HCT116 (cell line): ENCODE measurements at regions not wholly inside any gene's neighbourhood (a gene's known extent, or its start where the extent isn't known, plus 50 kb on each side); places are given as distances from the start of the nearest gene placed in this dataset.

Experiments
- ATF3 ChIP-seq: IDR thresholded peaks from 2 replicates; pipeline ENCODE4 v1.6.1; 2012
- CTCF ChIP-seq, 3 experiments: fragments of 200-600 bp in 1 of 3; sonication (generic) in 1 of 3; IDR thresholded peaks in 2 of 3; conservative IDR thresholded peaks in 1 of 3; 2 replicates each; pipeline ENCODE4 v1.5.1; 2012 to 2017; ENCODE audit warnings: low read depth in 2 of 3, low read length in 2 of 3, antibody characterized with exemption in 1 of 3, borderline replicate concordance in 1 of 3, control low read depth in 1 of 3, mild to moderate bottlenecking in 1 of 3, mixed read lengths in 1 of 3, mixed run types in 1 of 3, moderate library complexity in 1 of 3; ENCODE audit not compliant: insufficient read depth in 1 of 3
- ELF1 ChIP-seq: IDR thresholded peaks from 2 replicates; pipeline ENCODE4 v1.6.1; 2012; ENCODE audit warnings: low read depth, borderline replicate concordance
- EZH2 ChIP-seq: fragments of 200-600 bp; sonication (generic); IDR thresholded peaks from 2 replicates; pipeline ENCODE4 v1.6.1; 2017; ENCODE audit warnings: antibody characterized with exemption, mixed run types
- POLR2AphosphoS5 ChIP-seq: IDR thresholded peaks from 2 replicates; pipeline ENCODE4 v1.6.1; 2011; ENCODE audit warnings: mild to moderate bottlenecking, low read depth, low read length, moderate library complexity
- SIN3A ChIP-seq: IDR thresholded peaks from 2 replicates; pipeline ENCODE4 v1.6.1; 2012; ENCODE audit warnings: low read depth
- TF ChIP-seq, protein P1 (sequence below): IDR thresholded peaks from 2 replicates; pipeline ENCODE4 v1.6.1; 2011; ENCODE audit warnings: mild to moderate bottlenecking, low read length, moderate library complexity; ENCODE audit not compliant: insufficient replicate concordance; ENCODE audit errors: extremely low read depth

GRCh38 chr3:40969341-40969740 lies 230.0 kb upstream of the CTNNB1 start:
- TF ChIP-seq POLR2AphosphoS5 (no peak), EZH2 (no peak), CTCF (IDR thresholded peaks at IDR 0.05 in 2 of 3, conservative IDR thresholded peaks at IDR 0.05 in 1 of 3; ENCODE audit: borderline replicate concordance in 1 of 3, insufficient read depth in 1 of 3, low read depth in 2 of 3, low read length in 2 of 3) (no peak), ELF1 (no peak), ATF3 (no peak), SIN3A (no peak)
- TF ChIP-seq, protein P1, sequence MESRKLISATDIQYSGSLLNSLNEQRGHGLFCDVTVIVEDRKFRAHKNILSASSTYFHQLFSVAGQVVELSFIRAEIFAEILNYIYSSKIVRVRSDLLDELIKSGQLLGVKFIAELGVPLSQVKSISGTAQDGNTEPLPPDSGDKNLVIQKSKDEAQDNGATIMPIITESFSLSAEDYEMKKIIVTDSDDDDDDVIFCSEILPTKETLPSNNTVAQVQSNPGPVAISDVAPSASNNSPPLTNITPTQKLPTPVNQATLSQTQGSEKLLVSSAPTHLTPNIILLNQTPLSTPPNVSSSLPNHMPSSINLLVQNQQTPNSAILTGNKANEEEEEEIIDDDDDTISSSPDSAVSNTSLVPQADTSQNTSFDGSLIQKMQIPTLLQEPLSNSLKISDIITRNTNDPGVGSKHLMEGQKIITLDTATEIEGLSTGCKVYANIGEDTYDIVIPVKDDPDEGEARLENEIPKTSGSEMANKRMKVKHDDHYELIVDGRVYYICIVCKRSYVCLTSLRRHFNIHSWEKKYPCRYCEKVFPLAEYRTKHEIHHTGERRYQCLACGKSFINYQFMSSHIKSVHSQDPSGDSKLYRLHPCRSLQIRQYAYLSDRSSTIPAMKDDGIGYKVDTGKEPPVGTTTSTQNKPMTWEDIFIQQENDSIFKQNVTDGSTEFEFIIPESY = no peak
